ENCODE measurements at regions not wholly inside any gene's neighbourhood (a gene's known extent, or its start where the extent isn't known, plus 50 kb on each side); places are given as distances from the start of the nearest gene placed in this dataset.

DNA sequence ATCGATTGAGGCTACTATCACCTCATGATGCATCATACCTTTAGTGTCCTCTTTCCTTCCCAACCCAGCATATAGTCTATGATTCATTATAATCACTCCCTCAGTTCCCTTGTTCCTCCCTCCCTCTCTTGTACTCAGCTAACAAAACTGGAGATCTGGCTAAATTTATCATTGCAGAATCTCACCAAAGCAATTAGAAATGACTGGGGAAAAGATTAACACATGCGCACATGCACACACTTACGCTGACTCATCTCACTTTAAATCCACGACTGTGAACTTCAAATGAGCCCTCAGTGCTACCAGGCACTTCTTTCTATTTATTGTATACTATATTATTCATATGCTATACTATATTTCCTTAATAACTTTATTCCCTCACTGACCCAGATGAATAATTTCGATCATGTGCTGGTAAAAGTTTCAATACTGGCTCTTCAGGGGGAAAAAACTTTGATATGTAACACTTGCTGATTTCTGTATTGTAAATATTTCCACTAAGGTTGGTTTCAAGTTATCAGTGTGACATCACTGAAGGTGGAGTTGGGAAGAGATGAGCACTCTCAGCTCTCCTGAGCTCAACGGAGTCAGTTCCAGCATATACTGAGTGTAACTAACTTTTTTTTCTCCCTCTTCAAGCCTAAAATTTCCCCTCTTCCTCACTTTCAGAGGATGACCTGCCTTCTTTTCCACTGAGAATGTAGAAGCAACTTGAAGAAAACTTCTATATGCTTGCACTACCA lies 613.7 kb upstream of the B3GALT2 start:
- H3K9me3 ChIP-seq, result no peaks in the 10 kb centered on the region
- H3K4me1 ChIP-seq, result no peaks in the 10 kb centered on the region
- H3K4me3 ChIP-seq, result no peak overlapping the region
- no peak for TF ChIP-seq POLR2A (IDR thresholded peaks at IDR 0.05)
- TF ChIP-seq, protein P1, sequence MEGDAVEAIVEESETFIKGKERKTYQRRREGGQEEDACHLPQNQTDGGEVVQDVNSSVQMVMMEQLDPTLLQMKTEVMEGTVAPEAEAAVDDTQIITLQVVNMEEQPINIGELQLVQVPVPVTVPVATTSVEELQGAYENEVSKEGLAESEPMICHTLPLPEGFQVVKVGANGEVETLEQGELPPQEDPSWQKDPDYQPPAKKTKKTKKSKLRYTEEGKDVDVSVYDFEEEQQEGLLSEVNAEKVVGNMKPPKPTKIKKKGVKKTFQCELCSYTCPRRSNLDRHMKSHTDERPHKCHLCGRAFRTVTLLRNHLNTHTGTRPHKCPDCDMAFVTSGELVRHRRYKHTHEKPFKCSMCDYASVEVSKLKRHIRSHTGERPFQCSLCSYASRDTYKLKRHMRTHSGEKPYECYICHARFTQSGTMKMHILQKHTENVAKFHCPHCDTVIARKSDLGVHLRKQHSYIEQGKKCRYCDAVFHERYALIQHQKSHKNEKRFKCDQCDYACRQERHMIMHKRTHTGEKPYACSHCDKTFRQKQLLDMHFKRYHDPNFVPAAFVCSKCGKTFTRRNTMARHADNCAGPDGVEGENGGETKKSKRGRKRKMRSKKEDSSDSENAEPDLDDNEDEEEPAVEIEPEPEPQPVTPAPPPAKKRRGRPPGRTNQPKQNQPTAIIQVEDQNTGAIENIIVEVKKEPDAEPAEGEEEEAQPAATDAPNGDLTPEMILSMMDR (IDR thresholded peaks at IDR 0.05), result no peak
- no peak for DNase-seq
- no peak overlapping the region for H3K27ac ChIP-seq
- no peaks in the 10 kb centered on the region for H3K36me3 ChIP-seq
- no peaks in the 10 kb centered on the region for H3K27me3 ChIP-seq

DNA sequence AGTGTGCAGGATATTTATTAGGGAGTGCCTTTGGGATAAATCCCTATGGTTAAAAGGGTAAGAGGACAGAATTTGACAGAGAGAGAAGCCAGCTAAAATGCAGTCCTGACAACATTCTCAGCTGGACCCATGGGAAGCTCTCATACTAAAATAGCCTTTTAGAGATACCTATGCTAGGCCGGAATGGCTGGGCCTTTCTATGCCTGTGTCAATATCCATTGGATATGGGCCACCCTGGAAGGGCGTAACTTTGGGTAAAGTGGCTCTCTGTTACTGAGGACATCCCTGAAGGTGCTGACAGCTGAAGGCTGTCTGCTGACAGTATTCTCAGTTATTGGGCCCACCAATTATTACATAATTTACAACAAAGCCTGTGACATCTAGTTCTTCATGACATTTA lies 613.0 kb upstream of the B3GALT2 start:
- DNase-seq, result no peak
- Histone ChIP-seq H3K27me3 (no peaks in the 10 kb centered on the region), H3K4me3 (no peak overlapping the region), H3K36me3 (no peaks in the 10 kb centered on the region), H3K27ac (no peak overlapping the region), H3K4me1 (no peaks in the 10 kb centered on the region), H3K9me3 (no peaks in the 10 kb centered on the region)
- TF ChIP-seq, protein P1 (IDR thresholded peaks at IDR 0.05), result no peak
- TF ChIP-seq POLR2A (IDR thresholded peaks at IDR 0.05), result no peak

DNA sequence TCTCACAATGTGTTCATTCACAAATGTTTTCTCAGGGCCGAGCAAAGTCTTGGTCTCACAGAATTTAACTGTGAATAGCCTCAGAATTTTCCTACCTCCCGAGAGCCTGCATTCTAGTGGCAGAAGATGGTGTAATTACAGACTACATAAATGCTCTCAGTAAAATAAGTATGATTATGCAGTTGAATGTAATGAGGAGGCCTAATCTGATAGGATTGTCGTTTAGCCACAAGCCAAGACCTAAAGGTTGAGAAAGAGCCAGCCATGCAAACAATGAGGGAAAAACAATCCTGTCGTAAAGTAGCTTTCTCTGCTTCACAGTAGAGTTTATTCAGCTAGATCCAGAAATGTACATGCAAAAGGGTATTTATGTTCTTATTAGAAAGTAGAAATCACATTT lies 607.8 kb upstream of the B3GALT2 start:
- no peak for DNase-seq
- TF ChIP-seq, protein P1 (IDR thresholded peaks at IDR 0.05), result no peak
- no peak for TF ChIP-seq POLR2A (IDR thresholded peaks at IDR 0.05)
- Histone ChIP-seq H3K36me3 (no peaks in the 10 kb centered on the region), H3K9me3 (no peaks in the 10 kb centered on the region), H3K4me1 (no peaks in the 10 kb centered on the region), H3K27ac (no peak overlapping the region), H3K4me3 (no peak overlapping the region), H3K27me3 (no peaks in the 10 kb centered on the region)

DNA sequence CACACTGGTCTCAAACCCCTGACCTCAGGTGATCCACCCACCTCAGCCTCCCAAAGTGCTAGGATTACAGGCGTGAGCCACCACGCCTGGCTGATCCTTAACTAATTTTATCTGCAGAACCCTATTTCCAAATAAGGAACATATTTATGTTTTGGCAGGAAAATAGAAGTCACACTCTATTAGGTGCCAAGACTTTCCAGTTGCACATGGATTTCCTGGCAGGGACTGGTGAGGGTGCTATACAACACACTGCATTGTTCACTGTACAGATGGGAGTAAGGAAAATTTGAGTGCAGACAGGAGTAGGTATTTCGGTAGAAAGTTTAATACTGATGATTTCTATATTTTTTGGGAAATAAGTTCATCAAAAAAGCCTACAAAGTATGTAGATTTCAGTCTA lies 605.3 kb upstream of the B3GALT2 start:
- no peak for DNase-seq
- TF ChIP-seq, protein P1 (IDR thresholded peaks at IDR 0.05), result no peak
- no peak for TF ChIP-seq POLR2A (IDR thresholded peaks at IDR 0.05)
- H3K36me3 ChIP-seq, result no peaks in the 10 kb centered on the region
- peaks cover 0 to 3% (median 0%) of the 10 kb centered on the region in 4 donors for H3K4me1 ChIP-seq
- no peak overlapping the region for H3K27ac ChIP-seq
- H3K4me3 ChIP-seq, result no peak overlapping the region
- no peaks in the 10 kb centered on the region for H3K27me3 ChIP-seq
- no peaks in the 10 kb centered on the region for H3K9me3 ChIP-seq

DNA sequence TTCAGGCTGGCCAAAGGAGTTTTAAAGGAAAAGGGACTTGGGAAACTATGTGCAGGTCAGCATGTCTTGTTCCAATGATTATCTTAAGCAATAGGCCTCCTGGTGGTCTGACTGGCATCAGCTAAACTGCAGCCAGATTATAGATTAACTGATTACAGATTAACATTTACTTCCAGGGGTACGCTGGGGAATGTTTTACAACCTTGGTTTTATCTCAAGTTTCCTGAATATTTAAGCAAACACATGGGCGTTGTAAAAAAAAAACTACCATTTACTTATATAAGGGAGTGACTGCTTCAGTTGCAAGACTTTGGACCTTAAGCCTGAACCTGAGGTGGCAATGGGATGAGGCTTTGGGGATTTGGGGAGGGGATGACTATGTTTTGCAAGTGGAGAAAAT lies 600.6 kb upstream of the B3GALT2 start:
- no peak overlapping the region for H3K27ac ChIP-seq

More for the DNA sequence above, 600.6 kb upstream of the B3GALT2 start:
- H3K4me1 ChIP-seq, result peaks cover 0 to 7% (median 0%) of the 10 kb centered on the region in 4 donors
- DNase-seq, result no peak
- H3K4me3 ChIP-seq, result no peak overlapping the region
- no peaks in the 10 kb centered on the region for H3K36me3 ChIP-seq
- H3K27me3 ChIP-seq, result no peaks in the 10 kb centered on the region
- no peaks in the 10 kb centered on the region for H3K9me3 ChIP-seq
- TF ChIP-seq, protein P1 (IDR thresholded peaks at IDR 0.05), result peak in 3 of 6 experiments; percentile 37 to 50 (median 44)
- TF ChIP-seq POLR2A (IDR thresholded peaks at IDR 0.05), result no peak
